OCI-LY7 (cell line): ENCODE measurements at regions not wholly inside any gene's neighbourhood (a gene's known extent, or its start where the extent isn't known, plus 50 kb on each side); places are given as distances from the start of the nearest gene placed in this dataset.
"Not testable (repeated sequence)": the region's sequence is repeated elsewhere in the genome, so short reads cannot be mapped to it uniquely, and the experiment has no call there.

Experiments
- BruUV-seq: library from RNA; stranded (reverse); fragments of 400-500 nt; replicated peaks from 2 replicates; lab custom pipeline; 2021; lab: Mats Ljungman, UMichigan
- CTCF ChIA-PET: fragments of 300-600 bp; sonication (Branson Sonifier 250); formaldehyde crosslinking; loops from one replicate; lab custom pipeline; 2022; ENCODE audit warnings: antibody characterized with exemption; ENCODE audit not compliant: unreplicated experiment; lab: Charles Lee
- POLR2A ChIA-PET: fragments of 300-600 bp; sonication (Branson Sonifier 250); formaldehyde crosslinking; loops from one replicate; lab custom pipeline; 2022; ENCODE audit warnings: antibody characterized with exemption; lab: Charles Lee
- DNase-seq: peaks from one replicate; pipeline ENCODE4 v3.0.0-alpha.2; 2015; ENCODE audit warnings: low spot score
- H2AFZ ChIP-seq: fragments of 200-600 bp; sonication (generic), shearing (Covaris generic); 2 replicates; pipeline ENCODE4 v1.6.1; 2014; ENCODE audit warnings: mild to moderate bottlenecking, antibody characterized with exemption, low read length, moderate library complexity
- H3K27ac ChIP-seq: fragments of 200-600 bp; sonication (generic); 2 replicates; pipeline ENCODE4 v1.5.1; 2014; ENCODE audit warnings: mixed run types, low read depth, mild to moderate bottlenecking, moderate library complexity, low read length, inconsistent platforms; ENCODE audit not compliant: poor library complexity, severe bottlenecking
- H3K36me3 ChIP-seq: fragments of 200-600 bp; sonication (generic); 2 replicates; pipeline ENCODE4 v1.6.1; 2014; ENCODE audit warnings: mild to moderate bottlenecking, antibody characterized with exemption, low read length, moderate library complexity, mixed read lengths; ENCODE audit not compliant: insufficient read depth
- H3K4me1 ChIP-seq: fragments of 200-600 bp; sonication (generic); 2 replicates; pipeline ENCODE4 v1.5.1; 2014; ENCODE audit warnings: mild to moderate bottlenecking, low read length; ENCODE audit not compliant: insufficient read depth, poor library complexity, severe bottlenecking
- H3K4me2 ChIP-seq: fragments of 200-600 bp; sonication (generic); 2 replicates; pipeline ENCODE4 v1.6.1; 2014; ENCODE audit warnings: mild to moderate bottlenecking, low read length
- H3K4me3 ChIP-seq: fragments of 200-600 bp; sonication (generic); 2 replicates; pipeline ENCODE4 v1.5.1; 2014; ENCODE audit warnings: mild to moderate bottlenecking, low read depth, low read length; ENCODE audit not compliant: poor library complexity, severe bottlenecking
- H3K79me2 ChIP-seq: fragments of 200-600 bp; sonication (generic); 2 replicates; pipeline ENCODE4 v1.6.1; 2016; ENCODE audit warnings: low read depth, mild to moderate bottlenecking, low read length, moderate library complexity, mixed read lengths; ENCODE audit not compliant: insufficient read depth
- H3K9me2 ChIP-seq: fragments of 200-600 bp; sonication (generic); 2 replicates; pipeline ENCODE4 v1.6.1; 2016; ENCODE audit warnings: mild to moderate bottlenecking, low read length, mixed read lengths; ENCODE audit not compliant: insufficient read depth
- H3K9me3 ChIP-seq: fragments of 200-600 bp; sonication (generic); 2 replicates; pipeline ENCODE4 v1.6.1; 2014; ENCODE audit warnings: mild to moderate bottlenecking, mixed run types, low read length, mixed read lengths
- H4K20me1 ChIP-seq: fragments of 200-600 bp; sonication (generic); 2 replicates; pipeline ENCODE4 v1.6.1; 2014; ENCODE audit warnings: mild to moderate bottlenecking, antibody characterized with exemption, low read length, moderate library complexity, mixed read lengths; ENCODE audit not compliant: insufficient read depth
- intact Hi-C: fragments of 100-400 bp; cut with micrococcal nuclease; formaldehyde crosslinking; loops from one replicate; pipeline ENCODE4 v1.10.0; 2022; ENCODE audit not compliant: unreplicated experiment

- POLR2A ChIA-PET, H3K36me3 ChIP-seq, H3K9me3 ChIP-seq, BruUV-seq, H3K9me2 ChIP-seq, H2AFZ ChIP-seq, DNase-seq, H3K4me1 ChIP-seq, H3K27ac ChIP-seq, H3K4me3 ChIP-seq, H4K20me1 ChIP-seq, H3K79me2 ChIP-seq, intact Hi-C loops, CTCF ChIA-PET, H3K4me2 ChIP-seq: not testable (repeated sequence)
Measured at GRCh38 chr5:20732223-20732622, 744.2 kb upstream of the CDH18 start.

DNA sequence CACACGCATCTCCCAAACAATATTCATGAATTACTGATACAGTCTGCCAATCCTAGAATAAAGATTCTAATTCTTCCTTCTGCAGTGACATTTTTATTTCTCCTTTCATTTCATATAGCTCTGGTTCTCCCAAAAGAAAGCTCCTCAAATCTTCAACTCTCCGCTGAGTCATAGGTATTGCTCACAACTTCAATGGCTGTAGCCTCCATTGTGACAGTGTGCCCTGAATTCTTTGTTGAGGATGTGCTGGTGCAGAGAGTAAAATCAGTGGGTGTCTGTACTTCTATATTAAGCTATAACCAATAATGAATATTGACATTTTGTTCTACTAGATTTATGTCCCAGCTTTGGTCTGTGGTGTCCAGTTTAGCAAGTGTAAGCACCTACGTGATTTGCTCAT is 733.3 kb upstream of the CDH18 start:
- POLR2A ChIA-PET, result not testable (repeated sequence)

DNA sequence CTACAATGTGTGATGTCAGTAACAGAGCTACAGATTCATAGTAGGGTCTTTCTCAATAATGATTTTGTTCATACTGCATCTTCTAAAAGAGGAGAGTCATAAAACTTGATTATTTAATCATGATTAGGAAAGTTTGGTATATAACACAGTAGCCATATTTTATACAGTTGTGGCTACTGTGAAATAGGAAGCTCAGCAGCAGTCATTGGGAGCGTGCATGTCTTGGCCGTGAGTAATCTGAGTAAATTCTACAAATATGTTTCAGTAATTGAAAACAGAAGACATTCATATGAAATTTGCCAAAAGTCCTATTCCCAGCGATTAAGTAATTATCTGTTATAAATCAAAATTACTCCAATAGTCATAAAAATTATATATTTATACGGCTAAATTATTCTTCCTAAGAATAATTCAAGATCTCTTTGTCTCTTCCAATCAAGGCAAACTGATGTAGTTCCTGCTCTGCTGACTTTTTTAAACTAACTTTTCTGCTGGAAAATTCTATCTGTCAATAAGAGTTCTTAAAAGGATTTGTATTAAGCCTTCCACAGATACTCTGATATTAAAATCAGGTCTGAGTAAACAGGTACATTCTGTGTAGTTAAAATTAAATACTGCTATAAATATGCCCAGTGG is 723.6 kb upstream of the CDH18 start:
- H2AFZ ChIP-seq, H3K9me2 ChIP-seq, H4K20me1 ChIP-seq, BruUV-seq, H3K27ac ChIP-seq, POLR2A ChIA-PET, CTCF ChIA-PET, H3K4me1 ChIP-seq, H3K4me3 ChIP-seq, DNase-seq, H3K9me3 ChIP-seq, H3K79me2 ChIP-seq, H3K4me2 ChIP-seq, H3K36me3 ChIP-seq, intact Hi-C loops: not testable (repeated sequence)

More for the DNA sequence above, 733.3 kb upstream of the CDH18 start:
- H3K9me3 ChIP-seq, DNase-seq, H3K9me2 ChIP-seq, intact Hi-C loops, H4K20me1 ChIP-seq, H3K4me1 ChIP-seq, H3K4me2 ChIP-seq, H3K4me3 ChIP-seq, H3K27ac ChIP-seq, BruUV-seq, H2AFZ ChIP-seq, CTCF ChIA-PET, H3K79me2 ChIP-seq, H3K36me3 ChIP-seq: not testable (repeated sequence)

GRCh38 chr5:20707634-20708033 is 719.6 kb upstream of the CDH18 start:
- H3K4me3 ChIP-seq, H3K4me1 ChIP-seq, BruUV-seq, H3K4me2 ChIP-seq, H4K20me1 ChIP-seq, POLR2A ChIA-PET, H3K27ac ChIP-seq, intact Hi-C loops, CTCF ChIA-PET, H3K9me3 ChIP-seq, H3K36me3 ChIP-seq, H3K9me2 ChIP-seq, H2AFZ ChIP-seq, H3K79me2 ChIP-seq, DNase-seq: not testable (repeated sequence)
